Smooth muscle cell (in vitro differentiated cells): ENCODE measurements at regions not wholly inside any gene's neighbourhood (a gene's known extent, or its start where the extent isn't known, plus 50 kb on each side); places are given as distances from the start of the nearest gene placed in this dataset.

Source experiments
- DNase-seq: peaks from one replicate; lab custom pipeline; 2025; ENCODE audit not compliant: unreplicated experiment; lab: John Stamatoyannopoulos, UW
- H2AFZ ChIP-seq: fragments of 200-600 bp; sonication (generic); 2 replicates; pipeline ENCODE4 v1.6.0; 2016; ENCODE audit warnings: antibody characterized with exemption, low read depth, mild to moderate bottlenecking
- H3F3A ChIP-seq: fragments of 200-600 bp; sonication (generic); 2 replicates; pipeline ENCODE4 v1.6.0; 2017; ENCODE audit warnings: antibody characterized with exemption, low read depth
- H3K27ac ChIP-seq: fragments of 200-600 bp; sonication (generic); 2 replicates; pipeline ENCODE4 v1.5.1; 2016; ENCODE audit warnings: low read depth, mild to moderate bottlenecking
- H3K27me3 ChIP-seq: fragments of 200-600 bp; sonication (generic); 2 replicates; pipeline ENCODE4 v1.6.1; 2016; ENCODE audit warnings: low read depth, mild to moderate bottlenecking
- H3K36me3 ChIP-seq: fragments of 200-600 bp; sonication (generic); 2 replicates; pipeline ENCODE4 v1.5.1; 2016; ENCODE audit warnings: low read depth
- H3K4me1 ChIP-seq: fragments of 200-600 bp; sonication (generic); 2 replicates; pipeline ENCODE4 v1.5.1; 2016; ENCODE audit warnings: low read depth
- H3K4me2 ChIP-seq: fragments of 200-600 bp; sonication (generic); 2 replicates; pipeline ENCODE4 v1.6.0; 2016; ENCODE audit warnings: mild to moderate bottlenecking
- H3K4me3 ChIP-seq: fragments of 200-600 bp; sonication (generic); 2 replicates; pipeline ENCODE4 v1.5.1; 2016; ENCODE audit warnings: mild to moderate bottlenecking
- H3K79me2 ChIP-seq: fragments of 200-600 bp; sonication (generic); 2 replicates; pipeline ENCODE4 v1.6.0; 2016; ENCODE audit warnings: low read depth, mild to moderate bottlenecking
- H3K9ac ChIP-seq: fragments of 200-600 bp; sonication (generic); 2 replicates; pipeline ENCODE4 v1.6.0; 2016; ENCODE audit warnings: low read depth
- H3K9me3 ChIP-seq: fragments of 200-600 bp; sonication (generic); replicated peaks from 2 replicates; pipeline ENCODE4 v1.5.1; 2016; ENCODE audit warnings: low read depth
- H4K20me1 ChIP-seq: fragments of 200-600 bp; sonication (generic); 2 replicates; pipeline ENCODE4 v1.6.0; 2016; ENCODE audit warnings: low read depth
- WGBS: methylation state at CpG from one replicate; pipeline ENCODE4 v1.1.7; 2016; ENCODE audit warnings: low lambda C conversion rate; 5-methylcytosine and 5-hydroxymethylcytosine counted together
- TF ChIP-seq, protein P1 (sequence below): fragments of 200-600 bp; sonication (generic); IDR thresholded peaks from 2 replicates; pipeline ENCODE4 v1.5.1; 2017; ENCODE audit warnings: borderline replicate concordance, mild to moderate bottlenecking, antibody characterized with exemption; ENCODE audit not compliant: insufficient read depth, poor library complexity, severe bottlenecking

DNA sequence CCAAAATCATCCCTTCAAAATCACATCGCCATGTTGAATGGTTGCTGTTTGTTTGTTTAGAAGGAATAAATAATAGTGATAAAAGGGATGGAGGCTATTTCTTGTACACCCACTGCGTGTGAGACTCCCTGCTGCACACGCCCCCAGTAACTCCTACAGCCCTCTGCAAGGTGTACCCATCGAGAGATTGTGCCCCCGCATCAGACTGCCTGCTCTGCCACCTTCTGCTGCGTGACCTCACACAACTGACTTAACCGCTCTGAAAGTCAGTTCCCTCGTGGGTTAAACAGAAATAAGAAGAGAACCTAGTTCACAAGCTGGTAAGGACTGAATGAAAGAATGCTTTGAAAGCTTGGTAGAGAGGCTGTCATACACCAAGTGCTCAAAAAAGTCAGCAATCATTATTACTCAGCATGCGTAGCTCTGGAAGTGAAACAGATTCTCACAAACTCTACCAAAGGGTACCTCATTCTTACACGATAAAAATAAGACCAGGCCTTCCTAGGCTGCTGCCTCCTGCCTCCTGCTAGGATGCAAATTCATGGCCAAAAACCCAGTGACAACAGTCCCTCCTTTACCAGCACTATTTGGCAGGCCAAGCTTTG lies 147.1 kb downstream of the CPEB2 start:
- peak overlapping the region; percentile 71 for H3K27ac ChIP-seq
- 62% methylated on average over 10 of the region's 10 CpGs for whole genome bisulfite sequencing
- no peaks in the 10 kb centered on the region for H4K20me1 ChIP-seq
- no peaks in the 10 kb centered on the region for H3K27me3 ChIP-seq
- no peak overlapping the region for H3K4me3 ChIP-seq
- peak overlapping the region; percentile 42 for H3K9ac ChIP-seq
- TF ChIP-seq, protein P1, sequence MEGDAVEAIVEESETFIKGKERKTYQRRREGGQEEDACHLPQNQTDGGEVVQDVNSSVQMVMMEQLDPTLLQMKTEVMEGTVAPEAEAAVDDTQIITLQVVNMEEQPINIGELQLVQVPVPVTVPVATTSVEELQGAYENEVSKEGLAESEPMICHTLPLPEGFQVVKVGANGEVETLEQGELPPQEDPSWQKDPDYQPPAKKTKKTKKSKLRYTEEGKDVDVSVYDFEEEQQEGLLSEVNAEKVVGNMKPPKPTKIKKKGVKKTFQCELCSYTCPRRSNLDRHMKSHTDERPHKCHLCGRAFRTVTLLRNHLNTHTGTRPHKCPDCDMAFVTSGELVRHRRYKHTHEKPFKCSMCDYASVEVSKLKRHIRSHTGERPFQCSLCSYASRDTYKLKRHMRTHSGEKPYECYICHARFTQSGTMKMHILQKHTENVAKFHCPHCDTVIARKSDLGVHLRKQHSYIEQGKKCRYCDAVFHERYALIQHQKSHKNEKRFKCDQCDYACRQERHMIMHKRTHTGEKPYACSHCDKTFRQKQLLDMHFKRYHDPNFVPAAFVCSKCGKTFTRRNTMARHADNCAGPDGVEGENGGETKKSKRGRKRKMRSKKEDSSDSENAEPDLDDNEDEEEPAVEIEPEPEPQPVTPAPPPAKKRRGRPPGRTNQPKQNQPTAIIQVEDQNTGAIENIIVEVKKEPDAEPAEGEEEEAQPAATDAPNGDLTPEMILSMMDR: no peak
- peaks cover 4% of the 10 kb centered on the region for H3F3A ChIP-seq
- no peaks in the 10 kb centered on the region for H3K36me3 ChIP-seq
- H3K79me2 ChIP-seq: no peaks in the 10 kb centered on the region
- H3K4me1 ChIP-seq: peaks cover 20% of the 10 kb centered on the region
- DNase-seq: no peak
- no peaks in the 10 kb centered on the region for H3K9me3 ChIP-seq
- peak overlapping the region; percentile 72 for H3K4me2 ChIP-seq
- H2AFZ ChIP-seq: peak overlapping the region; percentile 74

DNA sequence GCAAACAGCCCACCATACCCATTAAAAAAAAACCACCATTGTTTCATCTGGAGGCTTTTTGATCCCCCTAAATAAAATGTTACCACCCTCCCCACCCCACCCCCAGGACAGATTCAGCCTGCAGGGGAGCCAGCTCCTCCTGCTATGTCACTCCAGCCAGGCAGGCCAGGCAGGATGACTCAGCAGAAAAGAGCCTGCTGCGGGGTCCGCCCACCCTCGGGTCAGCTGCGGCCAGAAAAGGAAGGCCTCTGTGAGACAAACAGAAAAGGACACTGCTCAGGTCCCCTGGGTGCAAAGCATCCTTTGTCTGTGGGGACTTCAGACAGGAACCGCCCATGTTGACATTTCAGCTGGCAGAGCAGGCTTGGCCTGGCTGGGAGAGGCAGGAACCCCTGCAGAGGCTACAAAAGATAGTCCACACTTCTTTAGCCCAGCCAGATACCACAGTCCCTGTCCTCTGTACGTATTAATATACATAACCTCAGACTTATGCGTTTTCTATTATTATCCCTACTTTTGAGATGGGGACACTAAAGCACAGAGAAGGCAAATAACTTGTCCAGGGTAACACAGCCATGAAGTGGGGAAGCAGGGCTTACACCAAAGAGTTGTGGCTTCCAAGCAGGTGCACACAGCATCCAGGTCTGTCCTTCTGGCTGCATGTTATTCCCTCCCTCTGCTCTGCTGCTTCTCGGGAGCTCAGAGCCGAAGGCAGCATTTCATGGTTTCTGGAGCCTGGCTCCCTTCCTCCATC lies 147.7 kb downstream of the CPEB2 start:
- Histone ChIP-seq H3K27ac (peak overlapping the region; percentile 71), H4K20me1 (no peaks in the 10 kb centered on the region), H3K4me2 (peak overlapping the region; percentile 72), H3K4me3 (no peak overlapping the region), H3K9ac (peak overlapping the region; percentile 42), H3K36me3 (no peaks in the 10 kb centered on the region), H2AFZ (peak overlapping the region; percentile 77), H3F3A (peaks cover 4% of the 10 kb centered on the region), H3K79me2 (no peaks in the 10 kb centered on the region), H3K4me1 (peaks cover 20% of the 10 kb centered on the region), H3K27me3 (no peaks in the 10 kb centered on the region), H3K9me3 (no peaks in the 10 kb centered on the region)
- peak; percentile 22 for DNase-seq
- WGBS: 35% methylated on average over 9 of the region's 9 CpGs
- TF ChIP-seq, protein P1: peak; percentile 5

DNA sequence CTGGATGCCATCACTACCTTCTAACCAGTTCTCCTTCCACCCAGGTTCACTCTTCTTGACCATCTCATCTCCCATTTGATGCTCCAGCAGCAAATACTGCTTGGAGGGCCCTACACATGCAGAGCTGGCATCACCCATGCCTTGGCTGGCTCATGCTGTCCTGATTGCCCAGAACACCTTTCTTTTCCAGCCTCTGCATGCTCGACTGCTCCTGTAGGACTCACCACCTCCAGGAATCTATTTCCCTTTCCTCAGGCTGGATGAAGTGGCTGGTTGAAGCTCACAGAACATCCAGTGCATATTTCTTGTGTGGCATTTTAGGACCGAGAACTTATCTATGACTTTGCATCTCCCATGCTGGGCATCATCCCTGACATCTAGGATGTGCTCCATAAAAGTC lies 148.3 kb downstream of the CPEB2 start:
- Histone ChIP-seq H3K79me2 (no peaks in the 10 kb centered on the region), H4K20me1 (no peaks in the 10 kb centered on the region), H3K9me3 (no peaks in the 10 kb centered on the region), H3K9ac (no peak overlapping the region), H3K27ac (no peak overlapping the region), H3K4me3 (no peak overlapping the region), H3K4me2 (no peak overlapping the region), H3F3A (peaks cover 4% of the 10 kb centered on the region), H3K27me3 (no peaks in the 10 kb centered on the region), H2AFZ (no peak overlapping the region), H3K36me3 (no peaks in the 10 kb centered on the region), H3K4me1 (peaks cover 20% of the 10 kb centered on the region)
- TF ChIP-seq, protein P1: no peak
- DNase-seq: no peak
- whole genome bisulfite sequencing: 96% methylated on average over 2 of the region's 2 CpGs
